ENCODE measurements at regions not wholly inside any gene's neighbourhood (a gene's known extent, or its start where the extent isn't known, plus 50 kb on each side); places are given as distances from the start of the nearest gene placed in this dataset.

DNA sequence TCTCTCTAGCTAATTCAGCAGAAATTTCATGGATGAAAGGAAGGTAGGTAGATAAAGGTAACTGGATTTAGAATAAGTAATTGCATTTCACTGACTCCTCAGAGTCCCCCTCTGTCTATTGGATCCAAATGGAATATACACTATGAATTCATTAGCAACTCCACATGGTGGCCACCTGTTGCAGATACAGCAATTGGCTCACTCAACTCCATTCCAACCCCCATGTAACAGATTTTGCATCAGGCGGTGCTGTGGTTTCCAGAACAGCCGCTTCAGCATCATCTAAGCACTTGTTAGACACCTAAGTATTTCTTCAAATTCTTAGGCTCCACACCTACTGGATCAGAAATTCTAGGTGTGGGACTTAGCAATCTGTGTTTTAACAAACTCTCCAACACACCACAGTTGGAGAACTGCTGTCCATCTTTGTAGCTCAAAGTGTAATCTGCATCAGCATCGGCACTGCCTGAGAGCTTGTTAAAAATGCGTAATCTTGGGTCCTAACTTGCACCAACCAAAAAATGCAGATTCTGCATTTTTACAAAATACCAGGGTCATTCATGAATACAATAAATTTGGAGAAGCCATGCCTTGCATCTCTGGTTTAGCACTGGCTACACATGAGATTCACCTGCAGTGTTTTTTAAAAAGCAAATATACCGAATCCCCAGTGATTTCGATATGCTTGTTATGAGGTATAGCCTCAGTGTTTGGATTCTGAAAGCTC lies 413.8 kb upstream of the CD180 start:
- no peaks in the 10 kb centered on the region for H3K36me3 ChIP-seq
- 97 to 99% methylated on average over 6 of the region's 6 CpGs for WGBS, 2 donors

GRCh38 chr5:67607958-67608357 lies 411.4 kb upstream of the CD180 start:
- DNase-seq (ENCODE audit: low spot score in 2 of 2) = no peak
- H3K9me3 ChIP-seq = peaks cover 0 to 4% (median 0%) of the 10 kb centered on the region in 4 donors
- H3K4me3 ChIP-seq = no peak overlapping the region
- no peaks in the 10 kb centered on the region for H3K4me1 ChIP-seq
- no peak overlapping the region for H3K27ac ChIP-seq
- H3K27me3 ChIP-seq = no peaks in the 10 kb centered on the region
- H3K36me3 ChIP-seq = no peaks in the 10 kb centered on the region
- TF ChIP-seq EP300 (IDR thresholded peaks at IDR 0.05) (no peak), CTCF (IDR thresholded peaks at IDR 0.05) (no peak), POLR2A (IDR thresholded peaks at IDR 0.05) (no peak)
- WGBS, 2 donors = 91 to 93% methylated on average over 5 of the region's 5 CpGs

More for the DNA sequence above, 413.8 kb upstream of the CD180 start:
- no peak for DNase-seq (ENCODE audit: low spot score in 2 of 2)
- Histone ChIP-seq H3K4me3 (no peak overlapping the region), H3K9me3 (no peaks in the 10 kb centered on the region), H3K27me3 (no peaks in the 10 kb centered on the region), H3K27ac (no peak overlapping the region), H3K4me1 (no peaks in the 10 kb centered on the region)
- TF ChIP-seq EP300 (IDR thresholded peaks at IDR 0.05) = no peak
- no peak for TF ChIP-seq CTCF (IDR thresholded peaks at IDR 0.05)
- no peak for TF ChIP-seq POLR2A (IDR thresholded peaks at IDR 0.05)

DNA sequence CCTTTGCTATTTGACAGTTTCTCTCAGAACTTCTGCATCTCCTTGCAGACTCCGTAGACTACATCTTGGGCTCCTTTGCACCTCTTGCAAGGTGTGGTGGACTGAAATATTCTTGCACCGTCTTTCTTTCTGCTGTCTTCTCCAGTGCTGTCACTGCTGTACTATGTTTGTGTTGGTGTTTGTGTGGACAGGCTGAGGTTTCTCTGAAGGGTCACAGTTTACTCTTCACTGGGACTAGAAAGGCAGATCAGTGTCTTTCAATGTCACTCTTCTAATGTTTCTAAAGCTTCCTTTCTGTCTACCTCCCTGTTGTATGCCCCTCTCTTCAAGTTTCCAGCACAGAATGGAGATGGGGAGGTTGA lies 410.0 kb upstream of the CD180 start:
- DNase-seq (ENCODE audit: low spot score in 2 of 2) = no peak
- H3K27ac ChIP-seq = no peak overlapping the region
- H3K27me3 ChIP-seq = no peaks in the 10 kb centered on the region
- 96 to 98% methylated on average over 2 of the region's 2 CpGs for WGBS, 2 donors
- H3K9me3 ChIP-seq = peaks cover 0 to 17% (median 0%) of the 10 kb centered on the region in 4 donors
- no peaks in the 10 kb centered on the region for H3K4me1 ChIP-seq
- no peaks in the 10 kb centered on the region for H3K36me3 ChIP-seq
- H3K4me3 ChIP-seq = no peak overlapping the region
- TF ChIP-seq POLR2A (IDR thresholded peaks at IDR 0.05) (no peak), EP300 (IDR thresholded peaks at IDR 0.05) (no peak)

DNA sequence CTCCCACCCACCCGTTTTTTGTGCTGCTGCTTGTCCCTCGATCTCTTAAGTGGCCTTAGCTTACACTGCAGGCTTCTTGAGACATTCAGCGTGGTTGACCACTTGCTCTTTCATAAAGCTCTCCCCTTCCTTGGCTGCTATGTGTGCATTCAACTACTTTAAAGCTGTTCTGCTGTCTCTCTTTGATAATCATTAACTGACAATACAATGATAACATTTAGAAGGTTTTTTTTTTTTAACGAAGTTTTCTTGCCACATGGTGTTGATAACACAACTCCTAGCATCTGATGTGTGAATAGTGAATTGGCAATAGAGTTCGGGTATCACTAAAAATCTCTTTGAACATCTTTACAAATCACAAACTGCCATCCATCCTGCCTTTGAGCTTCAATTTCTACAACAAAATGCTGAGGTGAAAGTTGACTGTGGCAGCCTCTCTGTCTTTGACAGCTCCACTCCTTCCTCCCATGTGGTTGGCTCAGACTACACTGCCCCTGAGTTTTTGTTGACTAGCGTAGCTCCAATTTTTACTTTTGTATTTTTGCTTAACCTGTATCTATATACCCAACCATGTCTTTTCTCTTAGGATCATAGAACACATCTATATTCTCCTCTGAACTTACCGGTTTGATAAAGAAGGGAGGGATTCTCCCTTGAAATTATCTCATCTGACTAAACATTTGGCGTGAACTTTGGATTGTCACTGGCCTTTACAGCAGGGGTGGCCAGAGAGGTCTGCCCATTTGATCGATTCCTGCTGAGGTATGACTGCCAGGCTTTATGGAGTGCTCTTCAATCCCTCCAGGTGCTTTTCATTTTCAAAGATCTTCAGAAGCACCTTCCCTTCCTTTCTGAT lies 409.4 kb upstream of the CD180 start:
- 67 to 84% methylated on average over 9 of the region's 9 CpGs for WGBS, 2 donors
- H3K36me3 ChIP-seq = no peaks in the 10 kb centered on the region
- no peak for DNase-seq (ENCODE audit: low spot score in 2 of 2)
- no peak for TF ChIP-seq CTCF (IDR thresholded peaks at IDR 0.05)
- TF ChIP-seq POLR2A (IDR thresholded peaks at IDR 0.05) = no peak
- no peak for TF ChIP-seq EP300 (IDR thresholded peaks at IDR 0.05)
- no peaks in the 10 kb centered on the region for H3K27me3 ChIP-seq
- H3K4me3 ChIP-seq = no peak overlapping the region
- H3K27ac ChIP-seq = no peak overlapping the region
- peaks cover 0 to 17% (median 0%) of the 10 kb centered on the region in 4 donors for H3K9me3 ChIP-seq
- no peaks in the 10 kb centered on the region for H3K4me1 ChIP-seq

- Histone ChIP-seq H3K9me3 (no peaks in the 10 kb centered on the region), H3K27me3 (no peaks in the 10 kb centered on the region), H3K36me3 (no peaks in the 10 kb centered on the region), H3K4me3 (no peak overlapping the region), H3K4me1 (peaks cover 0 to 16% (median 0%) of the 10 kb centered on the region in 4 donors), H3K27ac (no peak overlapping the region)
- no peak for DNase-seq (ENCODE audit: low spot score in 2 of 2)
- WGBS, 2 donors = 78 to 81% methylated on average over 3 of the region's 3 CpGs
- TF ChIP-seq POLR2A (IDR thresholded peaks at IDR 0.05) (no peak), CTCF (IDR thresholded peaks at IDR 0.05) (no peak), EP300 (IDR thresholded peaks at IDR 0.05) (no peak)
Measured at GRCh38 chr5:67591491-67591890, 394.9 kb upstream of the CD180 start.

Measured in tibial nerve (tissue), 4 donors.